ENCODE measurements at regions not wholly inside any gene's neighbourhood (a gene's known extent, or its start where the extent isn't known, plus 50 kb on each side); places are given as distances from the start of the nearest gene placed in this dataset.
"Not testable (repeated sequence)": the region's sequence is repeated elsewhere in the genome, so short reads cannot be mapped to it uniquely, and the experiment has no call there.

DNA sequence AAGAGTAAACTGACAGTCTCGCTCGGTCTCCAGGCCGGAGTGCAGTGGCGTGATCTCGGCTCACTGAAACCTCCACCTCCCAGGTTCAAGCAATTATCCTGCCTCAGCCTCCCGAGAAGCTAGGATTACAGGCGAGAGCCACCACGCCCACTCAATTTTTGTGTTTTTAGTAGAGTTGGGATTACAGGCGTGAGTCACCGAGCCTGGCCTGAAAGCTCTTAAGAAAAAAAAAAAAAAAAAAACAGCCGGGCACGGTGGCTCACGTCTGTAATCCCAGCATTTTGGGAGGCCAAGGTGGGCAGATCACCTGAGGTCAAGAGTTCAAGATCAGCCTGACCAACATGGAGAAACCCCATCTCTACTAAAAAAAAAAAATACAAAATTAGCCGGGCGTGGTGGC lies 55.3 kb upstream of the THOC2 start:
- DNase-seq = peak in 2 of 3 donors; percentile 3 to 17

DNA sequence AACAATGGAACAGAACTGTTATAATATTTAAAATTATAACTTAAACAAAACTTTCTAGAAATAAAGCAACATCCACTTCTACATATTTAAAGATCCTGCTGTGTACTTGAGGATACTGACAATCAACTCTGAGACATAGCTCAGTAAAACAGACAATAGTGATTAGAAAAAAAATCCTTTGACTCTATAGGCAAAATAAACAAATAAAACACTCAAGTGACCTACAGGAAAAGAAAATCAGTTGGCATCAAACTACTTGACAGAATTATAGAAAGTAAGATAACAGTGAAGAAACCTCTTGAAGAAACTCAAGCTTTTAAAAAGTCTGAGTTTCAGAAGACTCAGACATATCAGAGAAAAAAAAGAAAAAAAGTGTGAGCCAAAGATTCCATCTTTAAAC lies 55.9 kb upstream of the THOC2 start:
- no peak for DNase-seq

DNA sequence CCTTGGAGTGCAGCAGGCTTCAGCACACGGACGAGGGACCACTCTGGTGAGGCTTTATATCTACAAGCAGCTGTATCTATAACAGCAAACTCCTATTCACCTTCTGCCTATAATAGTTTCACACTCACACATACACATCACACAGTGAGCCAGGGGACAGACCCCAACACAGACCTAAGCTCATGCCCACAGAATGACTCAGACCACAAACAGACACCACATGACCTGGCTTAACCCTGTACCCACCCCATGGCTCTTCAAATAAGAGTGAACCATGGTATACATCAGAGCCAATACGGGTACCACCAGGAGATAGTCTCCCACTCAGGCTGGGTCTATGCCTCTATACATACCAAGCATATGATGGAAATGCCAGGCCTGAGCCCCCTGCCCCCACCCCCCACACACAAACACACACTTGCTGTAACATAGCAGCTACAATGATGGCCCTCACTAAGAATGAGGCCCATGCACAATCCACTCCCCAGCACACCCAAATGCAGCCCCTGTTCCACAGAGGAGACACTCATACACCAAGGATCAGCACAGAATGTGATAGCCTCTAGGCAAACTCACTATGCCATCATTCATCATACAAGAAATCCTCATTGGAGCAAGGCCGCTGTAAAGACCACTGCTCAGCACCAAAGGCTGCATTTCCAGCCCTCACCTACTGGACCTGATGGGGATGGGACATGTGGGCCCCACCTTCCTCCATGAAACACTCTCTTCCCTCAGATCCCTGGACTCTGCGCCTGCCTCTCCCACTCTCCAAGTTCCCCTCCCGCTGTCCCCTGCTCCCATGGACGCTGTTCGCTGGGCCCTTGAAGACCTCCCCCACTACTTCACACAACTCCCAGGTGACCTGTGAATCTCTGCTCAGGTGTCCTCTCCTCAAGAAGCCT lies 62.1 kb upstream of the XIAP start:
- no peak for DNase-seq

DNA sequence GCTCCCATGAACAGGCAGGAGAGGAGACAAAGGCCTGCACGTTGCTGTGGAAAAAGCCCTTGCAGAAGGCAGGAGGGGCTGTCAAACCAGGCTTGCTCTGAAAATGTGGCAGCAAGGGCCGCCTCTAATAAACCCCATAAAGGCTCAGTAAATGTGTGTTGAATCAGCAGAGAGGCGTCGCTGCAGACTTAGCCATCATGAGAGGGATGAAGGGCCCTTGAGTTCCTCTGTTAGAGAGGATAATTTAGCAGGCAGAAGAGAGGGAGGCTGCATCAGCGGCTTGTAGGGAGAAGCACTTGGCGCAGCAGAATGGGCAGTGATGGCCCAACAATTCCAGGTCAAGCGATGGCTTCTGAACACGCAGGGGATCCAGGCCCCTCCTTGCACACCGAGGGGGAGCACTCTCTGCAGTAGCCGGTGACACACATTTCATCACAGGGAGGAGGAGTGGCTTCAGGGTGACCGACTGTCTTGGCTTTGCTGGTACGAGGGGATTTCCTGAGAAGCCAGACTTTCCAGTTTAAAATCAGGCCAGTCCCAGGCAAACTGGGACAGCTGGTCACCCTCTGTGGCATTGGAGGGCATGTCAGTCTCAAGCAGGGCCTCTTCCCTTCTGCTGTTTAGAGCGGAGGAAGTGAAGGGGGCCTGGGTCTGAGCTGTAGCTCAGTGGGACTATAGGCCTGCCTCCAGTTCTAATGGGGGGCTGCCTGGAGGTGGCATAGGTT lies 61.0 kb upstream of the XIAP start:
- peak in 1 of 3 donors; percentile 18 for DNase-seq

DNA sequence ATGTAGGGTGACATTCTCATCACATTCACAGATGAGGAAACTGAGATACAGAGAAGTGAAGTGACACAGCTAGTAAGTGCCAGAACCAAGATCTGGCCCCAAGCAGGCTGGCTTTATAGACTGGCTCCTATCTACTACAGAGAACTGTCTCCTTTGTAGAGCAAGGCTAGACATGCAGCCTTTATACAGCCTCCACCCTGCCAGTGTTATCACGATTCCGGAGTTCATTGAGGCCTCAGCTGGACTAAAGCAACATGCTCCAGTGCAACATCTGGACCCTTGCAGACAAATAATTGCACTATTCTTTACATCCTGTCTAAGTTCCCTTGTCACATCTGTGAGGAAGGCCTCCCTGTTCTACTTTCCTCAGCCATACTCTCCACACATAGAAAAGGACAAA lies 58.0 kb upstream of the XIAP start:
- DNase-seq = no peak

DNA sequence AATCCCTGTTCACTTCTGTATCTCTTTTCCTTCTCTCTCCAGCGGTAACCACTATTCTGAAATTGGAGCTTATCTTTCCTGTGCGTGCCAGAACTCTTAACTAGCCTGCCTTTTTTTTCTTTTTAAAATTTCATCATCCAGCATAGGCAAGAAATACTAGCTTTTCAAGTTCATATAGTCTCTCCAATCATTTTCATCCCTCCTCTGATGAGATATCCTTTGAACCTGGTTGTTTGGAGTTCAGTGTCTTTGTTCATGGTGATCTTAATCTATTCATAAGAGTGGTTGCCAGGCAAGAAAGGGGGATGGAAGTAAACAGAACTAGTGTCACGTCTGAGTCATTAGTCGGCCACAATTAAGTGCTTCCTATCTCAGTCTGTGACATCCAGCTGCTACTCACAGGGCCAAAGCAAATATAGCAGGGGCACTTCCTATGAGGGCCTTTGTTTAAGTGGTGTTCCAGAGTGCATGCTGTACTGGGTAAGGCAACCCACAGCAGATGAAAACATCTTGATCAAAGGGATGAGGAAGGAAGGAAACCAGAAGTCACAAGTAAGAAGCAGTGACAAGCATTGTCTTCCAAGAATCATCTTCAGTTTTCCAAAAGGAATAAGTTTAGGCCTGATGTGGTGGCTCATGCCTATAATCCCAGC lies 56.4 kb upstream of the XIAP start:
- DNase-seq = peak; percentile 37 to 61 (median 58)

DNA sequence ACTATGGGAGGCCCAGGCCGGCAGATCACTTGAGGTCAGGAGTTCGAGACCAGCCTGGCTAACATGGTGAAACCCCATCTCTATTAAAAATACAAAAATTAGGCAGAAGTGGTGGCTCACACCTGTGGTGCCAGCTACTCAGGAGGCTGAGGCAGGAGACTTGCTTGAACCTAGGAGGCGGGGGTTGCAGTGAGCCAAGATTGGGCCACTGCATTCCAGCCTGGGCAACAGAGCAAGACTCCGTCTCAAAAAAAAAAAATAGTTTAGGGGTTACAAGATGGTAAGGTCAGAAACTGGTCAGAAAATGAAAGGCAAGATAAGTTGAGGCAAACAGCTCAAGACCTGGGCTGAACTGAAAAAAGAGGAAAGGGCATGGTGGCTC lies 55.9 kb upstream of the XIAP start:
- not testable (repeated sequence) for DNase-seq

DNA sequence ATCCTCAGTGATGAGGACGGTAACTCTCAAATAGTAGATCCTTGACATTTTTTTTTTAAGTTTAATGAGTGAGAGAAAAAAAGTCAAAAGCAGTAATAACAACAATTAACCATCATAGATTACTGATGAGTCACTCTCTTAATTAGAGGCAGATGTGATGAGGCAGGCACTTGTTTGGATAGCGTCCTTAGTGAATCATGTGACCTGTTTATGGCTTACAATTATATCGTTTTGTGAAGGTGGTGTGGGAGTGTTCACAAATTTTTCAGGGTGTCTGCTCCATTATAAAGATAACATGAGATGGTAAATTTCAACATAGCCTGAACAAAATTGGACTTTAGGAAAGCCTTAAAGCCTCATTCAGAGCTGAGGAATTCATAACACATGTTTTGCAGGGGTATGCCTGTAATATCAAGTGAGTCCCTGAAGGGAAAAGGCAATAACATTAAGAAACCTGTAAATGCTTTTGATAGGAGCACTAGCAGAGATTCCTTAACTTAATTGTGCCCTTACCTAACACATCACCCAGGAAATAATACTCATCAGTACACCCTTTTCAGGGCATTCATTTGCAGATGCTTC lies 51.9 kb upstream of the XIAP start:
- no peak for DNase-seq

DNA sequence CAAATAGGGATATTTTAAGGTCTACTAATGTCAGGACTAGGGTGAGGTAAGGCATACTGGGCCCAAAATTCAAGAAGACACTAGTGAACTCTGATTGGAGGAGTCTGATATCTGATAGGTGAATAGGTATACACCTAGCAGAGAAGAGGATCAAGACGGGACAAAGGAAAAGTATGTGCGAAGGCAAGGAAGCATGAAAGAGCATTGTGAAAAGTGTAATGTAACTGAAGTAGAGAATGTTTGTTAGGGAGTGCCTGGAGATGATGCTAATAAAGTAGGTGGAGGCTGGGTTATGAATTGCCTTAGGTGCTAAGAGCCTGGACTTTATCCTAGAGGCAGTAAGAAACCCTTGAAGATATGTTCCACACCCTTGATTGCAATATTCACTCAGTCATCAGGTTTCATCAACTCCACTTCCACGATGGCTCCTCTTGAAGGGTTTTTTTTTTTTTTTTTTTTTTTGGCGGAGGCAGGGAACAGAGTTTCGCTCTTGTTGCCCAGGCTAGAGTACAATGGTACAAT lies 49.9 kb upstream of the XIAP start:
- DNase-seq = no peak

All from suppressor macrophage treated with lipopolysaccharide for 1 hour (primary cell).